ENCODE measurements at regions not wholly inside any gene's neighbourhood (a gene's known extent, or its start where the extent isn't known, plus 50 kb on each side); places are given as distances from the start of the nearest gene placed in this dataset.

DNA sequence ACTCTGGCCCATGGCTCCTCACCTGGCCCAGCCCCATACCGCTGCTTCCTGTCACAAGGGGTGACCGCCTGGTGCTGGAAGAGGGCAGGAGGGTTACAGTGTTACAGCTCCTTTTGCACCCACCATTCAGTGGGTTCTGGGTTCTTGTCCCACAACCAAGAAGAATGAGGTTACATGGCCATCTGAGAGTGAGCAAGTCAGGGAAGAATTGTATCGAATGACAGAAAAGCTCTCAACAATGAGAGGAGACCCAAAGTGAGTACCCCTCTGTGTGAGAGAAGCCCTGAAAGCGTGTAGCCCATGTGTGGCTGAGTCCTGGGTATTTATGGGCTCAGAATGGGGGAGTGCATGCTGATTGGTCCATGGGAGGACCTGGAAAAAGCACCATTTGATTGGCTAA, 888.5 kb downstream of the ADGRL2 start:
- no peaks in the 10 kb centered on the region for H4K20me1 ChIP-seq (ENCODE audit: insufficient read depth, low read length)
- H4K8ac ChIP-seq (ENCODE audit: low read depth in 2 of 2, low read length in 2 of 2), result no peak overlapping the region
- ATAC-seq (ENCODE audit: low read depth) (no peak), DNase-seq (no peak)
- no peak overlapping the region for H3K18ac ChIP-seq (ENCODE audit: low read depth, low read length)
- H2AFZ ChIP-seq (replicated peaks; ENCODE audit: low read length, poor library complexity), result no peak overlapping the region
- no peak overlapping the region for H4K5ac ChIP-seq (ENCODE audit: low read depth, low read length)
- H3K14ac ChIP-seq (replicated peaks; ENCODE audit: low read depth, low read length), result no peak overlapping the region
- H2AK9ac ChIP-seq (replicated peaks; ENCODE audit: low read depth, low read length, poor library complexity), result no peak overlapping the region
- H3K79me1 ChIP-seq (ENCODE audit: low read depth in 1 of 2, low read length in 2 of 2), result no peaks in the 10 kb centered on the region
- H2BK5ac ChIP-seq (ENCODE audit: low read depth, low read length, poor library complexity, severe bottlenecking), result no peak overlapping the region
- POLR2A ChIA-PET (ENCODE audit: unreplicated experiment), result no interaction called here
- no peak overlapping the region for H2BK15ac ChIP-seq (ENCODE audit: low read depth, low read length)
- intact Hi-C loops (cut with micrococcal nuclease) (no loop called here), in situ Hi-C loops (cut with MboI; ENCODE audit: low sequenced_read_pairs) (no loop called here), dilution Hi-C loops (cut with HindIII; ENCODE audit: low sequenced_read_pairs, unreplicated experiment) (no loop called here)
- H3K4me2 ChIP-seq (ENCODE audit: low read depth, low read length), result no peak overlapping the region
- TF ChIP-seq, protein P1, sequence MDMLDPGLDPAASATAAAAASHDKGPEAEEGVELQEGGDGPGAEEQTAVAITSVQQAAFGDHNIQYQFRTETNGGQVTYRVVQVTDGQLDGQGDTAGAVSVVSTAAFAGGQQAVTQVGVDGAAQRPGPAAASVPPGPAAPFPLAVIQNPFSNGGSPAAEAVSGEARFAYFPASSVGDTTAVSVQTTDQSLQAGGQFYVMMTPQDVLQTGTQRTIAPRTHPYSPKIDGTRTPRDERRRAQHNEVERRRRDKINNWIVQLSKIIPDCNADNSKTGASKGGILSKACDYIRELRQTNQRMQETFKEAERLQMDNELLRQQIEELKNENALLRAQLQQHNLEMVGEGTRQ (IDR thresholded peaks at IDR 0.05; ENCODE audit: low read depth, low read length), result no peak
- TF ChIP-seq RFX5 (IDR thresholded peaks at IDR 0.05; ENCODE audit: low read depth, low read length) (no peak), RAD21 (IDR thresholded peaks at IDR 0.05; ENCODE audit: low read length) (no peak), CHD1 (IDR thresholded peaks at IDR 0.05; ENCODE audit: low read depth, low read length) (no peak)
- no peak overlapping the region for H2BK120ac ChIP-seq (ENCODE audit: low read depth, low read length)
- H2BK20ac ChIP-seq (ENCODE audit: low read depth, low read length), result no peak overlapping the region
- H3K56ac ChIP-seq (ENCODE audit: extremely low read depth, insufficient read depth, low read length), result no peak overlapping the region
- no peak overlapping the region for H3K4ac ChIP-seq (ENCODE audit: low read depth, low read length)
- peaks cover 10% of the 10 kb centered on the region for H3K9me3 ChIP-seq (ENCODE audit: control insufficient read depth, insufficient read depth, low read length)
- H3K4me1 ChIP-seq (ENCODE audit: control insufficient read depth, insufficient read depth, low read length), result no peaks in the 10 kb centered on the region
- H2AK5ac ChIP-seq (ENCODE audit: low read depth, low read length), result no peak overlapping the region
- CTCF ChIA-PET, result no interaction called here
- H3K9me1 ChIP-seq (ENCODE audit: insufficient read depth, low read length), result no peaks in the 10 kb centered on the region
- WGBS, 2 experiments (ENCODE audit: extremely low coverage in 2 of 2, insufficient read length in 1 of 2), result 40% methylated on average over 2 of the region's 4 CpGs; no CpG with 5 or more reads in 1 of the 2 experiments
- H4K91ac ChIP-seq (ENCODE audit: insufficient read depth, low read depth, low read length), result no peak overlapping the region
- no peak overlapping the region for H3K27ac ChIP-seq (ENCODE audit: insufficient read depth, low read length)
- H3K27me3 ChIP-seq (ENCODE audit: control insufficient read depth, insufficient read depth, low read length), result no peaks in the 10 kb centered on the region
- no peak overlapping the region for H3K9ac ChIP-seq (ENCODE audit: low read depth, low read length)
- no peak overlapping the region for H3K4me3 ChIP-seq (ENCODE audit: insufficient read depth, low read depth, low read length)
- BruUV-seq (replicated peaks), result no TSS peak
- H3K36me3 ChIP-seq (ENCODE audit: control insufficient read depth, insufficient read depth, low read length), result no peaks in the 10 kb centered on the region
- H3K23ac ChIP-seq (ENCODE audit: low read depth, low read length), result no peak overlapping the region
